NCI-H510A (cell line): ENCODE measurements at regions not wholly inside any gene's neighbourhood (a gene's known extent, or its start where the extent isn't known, plus 50 kb on each side); places are given as distances from the start of the nearest gene placed in this dataset.
"Not testable (repeated sequence)": the region's sequence is repeated elsewhere in the genome, so short reads cannot be mapped to it uniquely, and the experiment has no call there.

Experiments used
- DNase-seq: peaks from one replicate; lab custom pipeline; 2025; lab: John Stamatoyannopoulos, UW

GRCh38 chr4:53866055-53866454 lies 198.3 kb downstream of the CHIC2 start:
- DNase-seq = no peak

GRCh38 chr4:53865054-53865453 lies 199.4 kb downstream of the CHIC2 start:
- DNase-seq = no peak

- peak; percentile 34 for DNase-seq
Measured at GRCh38 chr4:53863736-53864365, 200.6 kb downstream of the CHIC2 start.

GRCh38 chr4:53863158-53863557 lies 201.2 kb downstream of the CHIC2 start:
- no peak for DNase-seq

GRCh38 chr4:53861856-53862610 lies 202.4 kb downstream of the CHIC2 start:
- DNase-seq = peak; percentile 82

- no peak for DNase-seq
Measured at GRCh38 chr4:53859305-53859704, 205.1 kb downstream of the CHIC2 start.

GRCh38 chr4:53858744-53859143 lies 205.7 kb downstream of the CHIC2 start:
- no peak for DNase-seq

- DNase-seq = no peak
Measured at GRCh38 chr4:53855581-53856250, 208.7 kb downstream of the CHIC2 start.

GRCh38 chr4:53854991-53855568 lies 209.3 kb downstream of the CHIC2 start:
- DNase-seq = no peak

- no peak for DNase-seq
Measured at GRCh38 chr4:53852343-53852742, 212.1 kb downstream of the CHIC2 start.

GRCh38 chr4:53847965-53848364 lies 216.4 kb downstream of the CHIC2 start:
- no peak for DNase-seq

GRCh38 chr4:53844551-53844950 lies 219.9 kb downstream of the CHIC2 start:
- DNase-seq = no peak

- no peak for DNase-seq
Measured at GRCh38 chr4:53844133-53844532, 220.3 kb downstream of the CHIC2 start.

- DNase-seq = no peak
Measured at GRCh38 chr4:53841711-53842110, 222.7 kb downstream of the CHIC2 start.

GRCh38 chr4:53840643-53841042 lies 223.8 kb downstream of the CHIC2 start:
- no peak for DNase-seq

GRCh38 chr4:53833302-53834003 lies 231.0 kb downstream of the CHIC2 start:
- DNase-seq = not testable (repeated sequence)

GRCh38 chr4:53832549-53832948 lies 231.9 kb downstream of the CHIC2 start:
- no peak for DNase-seq

- peak; percentile 38 for DNase-seq
Measured at GRCh38 chr4:53830511-53830910, 233.9 kb downstream of the CHIC2 start.

- DNase-seq = no peak
Measured at GRCh38 chr4:53821179-53821851, 230.0 kb upstream of the LNX1 start.

- no peak for DNase-seq
Measured at GRCh38 chr4:53818104-53818503, 226.8 kb upstream of the LNX1 start.

- no peak for DNase-seq
Measured at GRCh38 chr4:53816561-53816960, 225.3 kb upstream of the LNX1 start.

- DNase-seq = no peak
Measured at GRCh38 chr4:53815281-53815680, 224.0 kb upstream of the LNX1 start.
